Uterus (tissue), 3 donors: ENCODE measurements at regions not wholly inside any gene's neighbourhood (a gene's known extent, or its start where the extent isn't known, plus 50 kb on each side); places are given as distances from the start of the nearest gene placed in this dataset.

Experiments
- DNase-seq, 2 donors: peaks; one replicate each; pipeline ENCODE4 v3.0.0-alpha.2; 2019 to 2020
- H3K27ac ChIP-seq, 2 donors: fragments of 200-600 bp; sonication (generic); 1 replicate in 1 of 2; 2 replicates in 1 of 2; pipeline ENCODE4 v1.5.1; 2016 to 2018
- H3K27me3 ChIP-seq, 2 donors: fragments of 200-600 bp; sonication (generic); one replicate each; pipeline ENCODE4 v1.5.1; 2018 to 2019; ENCODE audit warnings: control low read depth in 1 of 2
- H3K36me3 ChIP-seq, 2 donors: fragments of 200-600 bp; sonication (generic); one replicate each; pipeline ENCODE4 v1.5.1; 2019; ENCODE audit warnings: control low read depth in 1 of 2
- H3K4me1 ChIP-seq, 2 donors: fragments of 200-600 bp; sonication (generic); one replicate each; pipeline ENCODE4 v1.5.1; 2018 to 2019; ENCODE audit warnings: control low read depth in 1 of 2
- H3K4me3 ChIP-seq, 2 donors: fragments of 200-600 bp; sonication (generic); 1 replicate in 1 of 2; 2 replicates in 1 of 2; pipeline ENCODE4 v1.5.1; 2018 to 2019; ENCODE audit warnings: mild to moderate bottlenecking in 1 of 2
- H3K9me3 ChIP-seq, 2 donors: fragments of 200-600 bp; sonication (generic); one replicate each; pipeline ENCODE4 v1.5.1; 2019; ENCODE audit warnings: control low read depth in 1 of 2
- CTCF ChIP-seq, 4 experiments: fragments of 200-600 bp in 2 of 4; fragments of 450-650 bp in 2 of 4; sonication (generic) in 2 of 4; IDR thresholded peaks; one replicate each; pipeline ENCODE4 v1.5.1; 2016 to 2019; ENCODE audit warnings: antibody characterized with exemption in 4 of 4, mild to moderate bottlenecking in 2 of 4, moderate library complexity in 1 of 4
- POLR2A ChIP-seq, 2 donors: fragments of 450-650 bp; IDR thresholded peaks; one replicate each; pipeline ENCODE4 v1.6.1; 2016; ENCODE audit warnings: antibody characterized with exemption in 2 of 2, mild to moderate bottlenecking in 1 of 2, moderate library complexity in 1 of 2
- intact Hi-C: fragments of 100-400 bp; cut with DNase I; formaldehyde crosslinking; loops from one replicate; pipeline ENCODE4 v1.15.1; 2023; ENCODE audit warnings: low total_unique reads
- donor health status: DM: yes; HTN: yes; CAD: no.

- H3K36me3 ChIP-seq = no peaks in the 10 kb centered on the region
- no peaks in the 10 kb centered on the region for H3K27me3 ChIP-seq
- no peaks in the 10 kb centered on the region for H3K4me1 ChIP-seq
- intact Hi-C loops = no loop called here
- DNase-seq = no peak
- H3K27ac ChIP-seq = no peak overlapping the region
- H3K9me3 ChIP-seq = no peaks in the 10 kb centered on the region
- H3K4me3 ChIP-seq = no peak overlapping the region
- TF ChIP-seq POLR2A (IDR thresholded peaks at IDR 0.05) (no peak), CTCF (IDR thresholded peaks at IDR 0.05) (no peak)
Measured at GRCh38 chr4:35491093-35491492, 753.2 kb downstream of the ARAP2 start.

- TF ChIP-seq POLR2A (IDR thresholded peaks at IDR 0.05) = no peak
- DNase-seq = no peak
- H3K4me3 ChIP-seq = no peak overlapping the region
- H3K36me3 ChIP-seq = no peaks in the 10 kb centered on the region
- H3K4me1 ChIP-seq = no peaks in the 10 kb centered on the region
- no peak overlapping the region for H3K27ac ChIP-seq
- no peaks in the 10 kb centered on the region for H3K27me3 ChIP-seq
- no peaks in the 10 kb centered on the region for H3K9me3 ChIP-seq
- intact Hi-C loops = no loop called here
Measured at GRCh38 chr4:35493977-35494376, 750.3 kb downstream of the ARAP2 start.

GRCh38 chr4:35494955-35495354 lies 749.4 kb downstream of the ARAP2 start:
- no peak for DNase-seq

GRCh38 chr4:35500812-35501211 lies 743.5 kb downstream of the ARAP2 start:
- Histone ChIP-seq H3K36me3 (no peaks in the 10 kb centered on the region), H3K27ac (no peak overlapping the region), H3K27me3 (no peaks in the 10 kb centered on the region), H3K4me3 (no peak overlapping the region), H3K4me1 (no peaks in the 10 kb centered on the region), H3K9me3 (no peaks in the 10 kb centered on the region)
- DNase-seq = no peak
- intact Hi-C loops = no loop called here
- TF ChIP-seq CTCF (IDR thresholded peaks at IDR 0.05) = no peak
- no peak for TF ChIP-seq POLR2A (IDR thresholded peaks at IDR 0.05)

More at GRCh38 chr4:35494955-35495354, 749.4 kb downstream of the ARAP2 start:
- Histone ChIP-seq H3K36me3 (no peaks in the 10 kb centered on the region), H3K9me3 (no peaks in the 10 kb centered on the region), H3K4me3 (no peak overlapping the region), H3K4me1 (no peaks in the 10 kb centered on the region), H3K27me3 (no peaks in the 10 kb centered on the region), H3K27ac (no peak overlapping the region)
- no peak for TF ChIP-seq CTCF (IDR thresholded peaks at IDR 0.05)
- no peak for TF ChIP-seq POLR2A (IDR thresholded peaks at IDR 0.05)
- intact Hi-C loops = no loop called here

- TF ChIP-seq CTCF (IDR thresholded peaks at IDR 0.05) (no peak), POLR2A (IDR thresholded peaks at IDR 0.05) (no peak)
- no peak for DNase-seq
- Histone ChIP-seq H3K9me3 (no peaks in the 10 kb centered on the region), H3K4me3 (no peak overlapping the region), H3K4me1 (no peaks in the 10 kb centered on the region), H3K27ac (no peak overlapping the region), H3K36me3 (no peaks in the 10 kb centered on the region), H3K27me3 (no peaks in the 10 kb centered on the region)
- intact Hi-C loops = no loop called here
Measured at GRCh38 chr4:35503435-35503834, 740.9 kb downstream of the ARAP2 start.

GRCh38 chr4:35506161-35506560 lies 738.2 kb downstream of the ARAP2 start:
- Histone ChIP-seq H3K36me3 (no peaks in the 10 kb centered on the region), H3K27me3 (no peaks in the 10 kb centered on the region), H3K4me3 (no peak overlapping the region), H3K27ac (no peak overlapping the region), H3K4me1 (no peaks in the 10 kb centered on the region), H3K9me3 (no peaks in the 10 kb centered on the region)
- TF ChIP-seq POLR2A (IDR thresholded peaks at IDR 0.05) = no peak
- TF ChIP-seq CTCF (IDR thresholded peaks at IDR 0.05) = no peak
- intact Hi-C loops = no loop called here
- DNase-seq = no peak
